ENCODE measurements at regions not wholly inside any gene's neighbourhood (a gene's known extent, or its start where the extent isn't known, plus 50 kb on each side); places are given as distances from the start of the nearest gene placed in this dataset.

GRCh38 chr14:100955201-100955600 lies 51.7 kb upstream of the RTL1 start:
- DNase-seq (ENCODE audit: low read depth in 2 of 2), result no peak

GRCh38 chr14:100962494-100962893 lies 59.0 kb upstream of the RTL1 start:
- no peak for DNase-seq (ENCODE audit: low read depth in 2 of 2)

GRCh38 chr14:100965296-100965695 lies 61.8 kb upstream of the RTL1 start:
- DNase-seq (ENCODE audit: low read depth in 2 of 2), result no peak

DNA sequence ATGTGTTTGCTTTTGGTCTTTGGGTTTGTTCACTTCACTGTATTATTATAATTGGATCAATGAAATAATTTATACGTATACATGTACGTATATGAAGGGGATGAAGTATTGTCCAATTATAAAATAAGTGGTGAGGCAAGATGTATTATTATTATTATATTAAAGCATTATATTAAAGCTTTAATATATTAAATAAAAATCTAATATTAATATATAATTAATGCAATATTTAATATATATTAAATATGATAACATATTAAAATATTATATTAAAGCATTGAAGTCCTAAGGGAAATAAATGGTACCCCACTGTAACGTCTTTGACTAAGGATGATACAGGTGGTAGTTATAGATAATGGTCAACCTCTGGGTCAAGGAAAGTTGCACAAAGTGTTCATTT lies 63.7 kb upstream of the RTL1 start:
- DNase-seq (ENCODE audit: low read depth in 2 of 2), result no peak

- no peak for DNase-seq (ENCODE audit: low read depth in 2 of 2)
Observed at GRCh38 chr14:100967930-100968329, 64.4 kb upstream of the RTL1 start.

GRCh38 chr14:100972118-100972897 lies 68.8 kb upstream of the RTL1 start:
- DNase-seq (ENCODE audit: low read depth in 2 of 2), result no peak

GRCh38 chr14:100975671-100976070 lies 72.1 kb upstream of the RTL1 start:
- DNase-seq (ENCODE audit: low read depth in 2 of 2), result no peak

GRCh38 chr14:100979079-100979478 lies 75.6 kb upstream of the RTL1 start:
- DNase-seq (ENCODE audit: low read depth in 2 of 2), result no peak

DNA sequence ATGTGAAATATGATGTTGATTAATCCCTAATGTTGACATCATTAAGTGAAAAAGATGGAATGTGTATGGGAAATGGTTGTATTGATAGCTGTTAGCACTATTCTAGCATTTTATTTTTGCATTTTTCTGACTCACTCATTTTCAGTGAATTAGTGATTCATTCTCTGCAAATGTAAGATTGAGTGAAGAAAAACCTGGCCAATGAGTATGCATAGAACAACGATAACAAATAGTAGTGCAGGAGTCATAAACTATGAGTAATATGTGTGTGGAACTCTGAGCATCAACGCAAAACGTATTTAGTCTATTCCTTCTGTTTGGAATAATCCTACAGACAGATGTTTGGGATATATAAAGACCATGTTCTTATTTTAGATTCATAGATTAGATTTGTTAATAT lies 76.3 kb upstream of the RTL1 start:
- DNase-seq (ENCODE audit: low read depth in 2 of 2), result no peak

DNA sequence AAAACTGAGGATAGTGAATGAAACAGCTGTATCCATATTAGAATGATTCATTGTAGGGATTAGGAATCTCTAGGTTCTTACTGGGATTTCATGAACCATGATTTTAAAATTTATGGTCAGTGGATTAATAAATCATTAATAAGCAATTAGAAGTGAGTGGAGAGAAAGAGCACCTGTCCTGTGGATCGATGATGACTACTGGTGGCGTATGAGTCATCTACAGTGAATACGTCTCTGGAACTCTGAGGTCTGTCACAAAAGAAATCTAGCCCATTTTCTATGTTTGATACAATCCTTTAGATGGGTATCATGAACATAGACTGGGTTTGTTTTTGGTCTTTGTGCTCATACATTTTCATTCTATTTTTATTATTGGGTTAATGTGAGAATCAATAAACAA lies 77.3 kb upstream of the RTL1 start:
- no peak for DNase-seq (ENCODE audit: low read depth in 2 of 2)

DNA sequence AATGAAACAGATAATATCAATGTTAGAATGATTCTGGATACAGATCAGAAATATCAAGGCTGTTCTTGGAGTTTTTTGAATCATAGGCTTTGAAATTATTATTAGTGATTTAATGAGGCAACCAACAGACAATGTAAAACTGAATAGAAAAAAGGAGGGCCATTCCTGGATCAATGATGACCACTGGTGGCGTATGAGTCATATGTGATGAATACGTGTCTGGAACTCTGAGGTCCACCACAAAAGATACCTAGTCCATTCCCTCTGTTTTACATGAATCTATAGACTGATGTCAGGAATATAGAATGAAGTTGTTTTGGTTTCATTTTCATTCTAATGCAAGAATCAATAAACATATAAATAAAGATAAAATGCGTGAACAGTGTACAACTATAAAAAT lies 78.3 kb upstream of the RTL1 start:
- DNase-seq (ENCODE audit: low read depth in 2 of 2), result no peak

DNA sequence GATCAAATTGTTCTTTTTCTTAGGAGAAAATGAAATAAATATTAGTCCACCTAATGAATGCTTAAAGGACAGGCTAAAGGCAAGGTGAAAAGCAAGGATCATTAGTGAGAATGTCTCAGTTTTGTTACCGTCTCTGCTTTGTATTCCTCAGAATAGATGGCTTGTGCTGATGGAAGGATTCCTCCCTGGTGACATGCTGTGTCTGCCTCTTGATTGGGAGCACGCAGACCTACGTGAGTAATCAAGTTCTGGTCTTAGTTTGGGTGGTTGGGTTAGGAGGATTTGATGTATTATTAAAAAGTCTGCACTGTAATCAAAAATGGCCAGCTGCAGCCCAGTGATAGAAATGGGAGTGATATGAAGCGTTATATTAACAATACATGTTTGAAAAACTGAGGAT lies 78.8 kb upstream of the RTL1 start:
- DNase-seq (ENCODE audit: low read depth in 2 of 2), result no peak

DNA sequence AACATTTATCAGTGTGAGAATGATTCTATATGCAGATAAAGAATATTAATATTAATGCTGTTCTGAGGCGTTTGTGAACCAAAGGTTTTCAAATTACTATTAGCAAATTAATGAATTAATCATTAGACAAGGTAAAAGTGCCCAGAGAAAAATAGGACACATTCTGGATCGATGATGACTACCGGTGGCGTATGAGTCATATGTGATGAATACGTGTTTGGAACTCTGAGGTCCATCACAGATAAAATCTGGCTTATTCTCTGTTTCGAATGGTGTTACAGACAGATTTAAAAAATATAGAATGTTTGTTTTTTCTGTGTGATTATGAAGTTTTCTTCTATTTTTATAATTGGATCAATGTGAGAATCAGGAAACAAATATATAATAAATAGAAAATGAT lies 79.2 kb upstream of the RTL1 start:
- DNase-seq (ENCODE audit: low read depth in 2 of 2), result no peak

DNA sequence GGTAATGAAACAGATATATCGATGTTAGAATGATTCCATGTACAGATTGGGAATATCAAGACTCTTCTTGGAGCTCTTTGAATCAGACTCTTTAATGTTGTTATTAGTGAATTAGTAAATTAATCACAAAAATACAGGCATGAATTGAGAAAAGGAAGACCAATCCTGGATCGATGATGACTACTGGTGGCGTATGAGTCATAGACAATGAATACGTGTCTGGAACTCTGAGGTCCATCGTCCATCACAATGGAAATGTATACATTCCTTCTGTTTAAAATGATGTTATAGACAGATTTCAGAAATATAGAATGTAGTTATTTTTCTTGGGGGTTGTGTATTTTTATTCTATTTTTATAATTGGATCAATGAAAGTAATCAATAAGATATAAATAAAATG lies 80.2 kb upstream of the RTL1 start:
- no peak for DNase-seq (ENCODE audit: low read depth in 2 of 2)

- no peak for DNase-seq (ENCODE audit: low read depth in 2 of 2)
Observed at GRCh38 chr14:100988011-100988410, 84.5 kb upstream of the RTL1 start.

DNA sequence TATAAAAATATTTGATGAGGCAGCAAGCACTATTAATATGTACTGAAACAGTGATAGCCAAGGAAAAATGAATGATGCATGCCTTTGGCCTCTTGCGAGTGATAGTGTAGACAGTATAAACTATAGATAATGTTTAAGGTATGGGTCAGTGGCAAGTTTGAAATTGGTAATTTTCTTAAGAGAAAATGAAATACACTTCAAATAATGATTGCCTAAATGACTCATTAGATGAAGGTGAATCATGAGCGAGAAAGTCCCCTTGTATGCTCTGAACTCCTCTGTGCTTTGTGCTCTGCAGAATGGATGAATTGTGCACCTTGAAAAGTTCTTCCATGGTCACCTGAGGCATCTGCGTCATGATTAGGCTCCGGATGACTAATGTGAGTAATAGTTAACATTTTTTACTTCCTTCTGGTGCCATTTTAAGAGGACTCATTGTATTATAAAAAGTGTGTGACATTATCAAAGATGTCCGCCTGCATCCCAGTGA lies 84.9 kb upstream of the RTL1 start:
- DNase-seq (ENCODE audit: low read depth in 2 of 2), result no peak

DNA sequence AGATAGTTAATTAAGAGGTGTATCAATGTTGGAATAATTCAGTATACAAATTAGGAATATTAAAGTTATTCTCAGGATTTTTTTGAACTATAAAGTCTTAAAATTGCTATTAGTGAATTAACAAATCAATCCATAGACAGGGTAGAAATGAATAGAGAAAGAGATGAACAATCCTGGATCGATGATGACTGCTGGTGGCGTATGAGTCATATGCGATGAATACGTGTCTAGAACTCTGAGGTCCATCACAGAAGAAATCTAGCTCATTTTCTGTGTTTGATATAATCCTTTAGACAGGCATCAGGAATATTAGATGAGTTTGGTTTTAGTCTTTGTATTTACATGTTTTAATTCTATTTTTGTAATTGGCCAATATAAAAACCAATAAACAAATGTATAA lies 85.4 kb upstream of the RTL1 start:
- DNase-seq (ENCODE audit: low read depth in 2 of 2), result no peak

GRCh38 chr14:100989924-100990323 lies 86.4 kb upstream of the RTL1 start:
- DNase-seq (ENCODE audit: low read depth in 2 of 2), result no peak

GRCh38 chr14:100994082-100994481 lies 90.6 kb upstream of the RTL1 start:
- no peak for DNase-seq (ENCODE audit: low read depth in 2 of 2)

- DNase-seq (ENCODE audit: low read depth in 2 of 2), result no peak
Observed at GRCh38 chr14:100994756-100995330, 91.3 kb upstream of the RTL1 start.

- DNase-seq (ENCODE audit: low read depth in 2 of 2), result no peak
Observed at GRCh38 chr14:101000711-101001250, 97.3 kb upstream of the RTL1 start.

DNA sequence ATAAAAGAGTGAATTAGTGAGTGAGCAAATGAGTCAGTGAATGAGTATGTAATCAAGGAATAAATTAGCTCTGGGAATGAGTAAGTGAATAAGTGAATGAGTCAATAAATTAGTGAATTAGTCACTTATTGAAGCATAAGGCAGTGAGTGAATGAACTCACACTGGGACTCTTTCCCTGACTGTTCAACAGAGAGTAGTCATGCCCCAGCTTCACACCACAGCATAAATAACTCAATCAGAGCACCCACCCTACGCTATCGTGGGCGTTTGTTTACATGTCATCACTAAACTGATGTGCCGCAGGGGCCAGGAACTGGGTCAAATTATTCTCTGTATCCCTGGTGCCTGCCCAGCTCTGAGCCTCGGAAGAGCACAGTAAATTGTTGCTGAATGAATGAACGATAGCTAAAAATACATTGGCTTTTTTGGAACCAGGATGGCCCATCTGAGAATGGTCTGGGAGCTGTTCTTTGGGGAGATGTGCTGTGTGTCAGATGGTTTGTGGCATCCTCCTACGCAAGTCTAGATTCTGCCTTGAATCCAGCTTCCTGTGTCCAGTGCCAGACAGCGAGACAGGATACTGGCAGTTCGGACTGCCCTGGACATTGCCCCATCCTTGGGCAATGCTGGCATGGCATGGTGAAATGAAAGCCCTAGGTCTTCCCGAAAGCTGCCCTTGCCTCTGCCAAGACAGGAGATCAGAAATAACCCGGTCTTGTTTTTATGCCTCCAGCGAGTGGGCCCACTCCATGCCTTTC lies 98.0 kb upstream of the RTL1 start:
- DNase-seq (ENCODE audit: low read depth in 2 of 2), result no peak

DNA sequence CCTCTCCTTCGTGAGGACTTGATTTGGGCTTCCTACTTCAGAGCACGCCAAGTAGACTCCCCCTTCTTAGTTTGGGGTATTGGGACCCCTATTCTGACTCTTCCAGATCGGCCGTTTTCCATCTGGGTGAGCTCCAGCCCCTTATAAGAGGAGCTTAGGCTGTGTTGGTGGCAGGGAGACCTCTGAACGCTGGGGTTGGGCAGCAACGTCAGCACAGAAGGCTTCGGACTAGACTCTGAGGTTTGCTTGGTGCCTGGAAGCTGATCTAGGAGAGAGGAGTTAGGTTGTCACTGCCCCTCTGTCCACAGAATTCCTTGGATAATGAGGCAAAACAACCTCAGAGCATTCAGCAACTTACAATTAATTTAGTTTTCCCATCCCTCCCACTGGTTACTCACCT lies 99.2 kb upstream of the RTL1 start:
- no peak for DNase-seq (ENCODE audit: low read depth in 2 of 2)
